ENCODE measurements at regions not wholly inside any gene's neighbourhood (a gene's known extent, or its start where the extent isn't known, plus 50 kb on each side); places are given as distances from the start of the nearest gene placed in this dataset.

- no peak for DNase-seq (ENCODE audit: insufficient read length, low spot score)
- FAIRE-seq, result no peak
Measured at GRCh38 chr2:7767902-7768301, 850.7 kb downstream of the RNF144A start.

DNA sequence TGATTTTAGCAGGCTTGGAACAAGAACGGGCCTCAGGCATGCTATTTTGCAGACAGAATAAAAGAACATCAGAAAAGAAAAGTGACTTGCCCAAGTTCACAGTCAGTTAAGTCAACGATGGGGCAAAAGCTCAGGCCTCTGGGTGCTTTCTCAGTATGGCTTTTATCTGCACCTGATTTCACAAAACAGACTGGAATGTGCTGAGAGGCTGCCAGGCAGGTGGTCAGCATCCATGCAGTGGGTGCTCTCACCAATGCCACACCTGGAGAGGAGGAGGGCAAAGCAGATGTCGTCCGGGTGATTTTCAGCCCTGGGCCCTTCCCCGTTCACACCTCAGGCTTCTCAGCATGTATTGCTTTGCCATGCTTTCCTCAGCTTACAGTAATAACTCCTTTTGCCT lies 854.6 kb downstream of the RNF144A start:
- FAIRE-seq (no peak), DNase-seq (ENCODE audit: insufficient read length, low spot score) (no peak)

- DNase-seq (ENCODE audit: insufficient read length, low spot score), result no peak
- FAIRE-seq, result no peak
Measured at GRCh38 chr2:7773362-7774360, 856.4 kb downstream of the RNF144A start.

GRCh38 chr2:7774481-7774880 lies 857.3 kb downstream of the RNF144A start:
- no peak for DNase-seq (ENCODE audit: insufficient read length, low spot score)
- no peak for FAIRE-seq

DNA sequence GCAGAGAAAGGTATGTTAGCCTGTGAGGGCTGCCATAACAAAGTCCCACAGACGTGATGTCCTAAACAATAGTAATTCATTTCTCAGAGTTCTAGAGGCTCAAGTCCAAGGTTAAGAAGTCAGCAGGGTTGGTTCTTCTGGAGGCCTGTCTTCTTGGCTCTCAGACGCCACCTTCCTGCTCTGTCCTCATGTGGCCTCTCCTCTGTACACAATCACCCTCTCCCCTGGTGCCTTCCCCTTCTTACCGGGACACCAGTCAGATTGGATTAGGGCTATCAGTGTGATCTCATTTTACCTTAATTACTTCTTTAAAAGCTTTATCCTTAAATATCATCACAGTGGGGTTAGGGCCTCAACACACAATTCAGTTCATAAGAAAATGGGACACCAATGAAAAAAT lies 860.5 kb downstream of the RNF144A start:
- FAIRE-seq, result no peak
- DNase-seq (ENCODE audit: insufficient read length, low spot score), result no peak

DNA sequence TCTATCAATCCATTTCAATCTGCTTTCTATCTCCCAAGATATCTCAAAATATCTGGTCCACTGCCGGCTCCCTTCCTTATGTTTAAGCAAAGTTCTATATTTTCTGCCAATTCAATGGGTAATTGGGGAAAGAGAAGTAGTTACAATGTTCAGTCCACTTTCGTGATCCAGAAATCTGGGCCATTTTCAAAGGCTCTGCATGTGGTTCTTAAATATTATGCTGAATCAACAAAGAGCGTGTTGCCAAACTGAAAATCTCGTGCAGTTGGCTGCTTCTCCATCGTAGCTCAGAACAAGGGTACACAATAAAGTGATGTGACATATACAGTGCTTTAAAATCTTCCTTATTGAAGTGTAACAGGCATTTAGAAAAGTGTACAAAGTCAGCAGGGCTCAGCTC lies 863.1 kb downstream of the RNF144A start:
- no peak for DNase-seq (ENCODE audit: insufficient read length, low spot score)
- FAIRE-seq, result no peak

DNA sequence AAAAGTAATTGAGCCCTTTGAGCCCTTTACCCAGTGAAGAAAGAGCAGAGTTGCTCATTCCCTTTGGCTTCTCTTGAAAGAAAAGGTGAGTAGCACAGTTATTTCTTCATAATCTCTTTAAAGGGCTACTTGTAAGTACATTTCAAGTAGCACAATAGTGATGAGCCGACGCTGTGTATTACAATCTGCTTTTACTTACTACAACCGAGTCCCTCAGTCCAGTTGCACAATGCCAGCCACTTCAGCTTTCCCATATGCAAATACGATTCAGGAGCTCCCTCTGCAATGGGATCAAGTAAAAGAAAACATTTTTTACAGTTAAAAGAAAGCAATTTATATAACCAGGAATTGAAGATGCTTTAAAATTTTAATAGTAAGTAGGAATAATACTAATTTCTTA lies 868.5 kb downstream of the RNF144A start:
- no peak for FAIRE-seq
- DNase-seq (ENCODE audit: insufficient read length, low spot score), result no peak

GRCh38 chr2:7788736-7789135 lies 871.5 kb downstream of the RNF144A start:
- DNase-seq (ENCODE audit: insufficient read length, low spot score) (no peak), FAIRE-seq (no peak)

DNA sequence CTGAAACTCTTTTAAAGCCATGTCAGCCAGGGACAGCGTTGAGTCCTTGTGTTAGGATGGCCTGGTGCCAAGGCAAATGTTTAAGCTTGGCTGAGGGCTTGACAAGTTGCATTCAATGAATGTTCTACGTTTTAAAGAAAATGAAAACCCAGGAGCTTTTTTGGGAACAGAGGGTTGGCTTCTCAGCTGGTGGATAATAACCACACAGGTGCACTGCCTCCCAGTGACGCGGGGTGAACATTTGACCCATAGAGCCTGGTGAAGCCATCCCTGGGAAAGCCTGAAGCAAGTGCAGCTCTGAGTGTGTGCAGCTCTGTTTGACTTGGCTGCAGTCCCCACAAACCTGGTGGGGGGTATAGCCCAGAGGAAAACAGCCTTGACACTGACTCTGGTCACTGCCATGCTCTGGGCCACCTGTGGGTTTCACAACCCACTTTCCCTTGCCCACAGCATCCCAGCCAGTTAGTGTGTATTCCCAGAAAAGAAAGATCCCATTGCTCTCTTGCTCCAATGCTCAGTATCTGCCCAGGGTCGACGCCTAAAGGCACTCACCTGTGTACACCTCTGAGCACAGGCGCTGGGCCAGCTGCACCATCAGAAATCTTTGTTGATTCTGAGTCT lies 874.9 kb downstream of the RNF144A start:
- FAIRE-seq (no peak), DNase-seq (ENCODE audit: insufficient read length, low spot score) (no peak)

DNA sequence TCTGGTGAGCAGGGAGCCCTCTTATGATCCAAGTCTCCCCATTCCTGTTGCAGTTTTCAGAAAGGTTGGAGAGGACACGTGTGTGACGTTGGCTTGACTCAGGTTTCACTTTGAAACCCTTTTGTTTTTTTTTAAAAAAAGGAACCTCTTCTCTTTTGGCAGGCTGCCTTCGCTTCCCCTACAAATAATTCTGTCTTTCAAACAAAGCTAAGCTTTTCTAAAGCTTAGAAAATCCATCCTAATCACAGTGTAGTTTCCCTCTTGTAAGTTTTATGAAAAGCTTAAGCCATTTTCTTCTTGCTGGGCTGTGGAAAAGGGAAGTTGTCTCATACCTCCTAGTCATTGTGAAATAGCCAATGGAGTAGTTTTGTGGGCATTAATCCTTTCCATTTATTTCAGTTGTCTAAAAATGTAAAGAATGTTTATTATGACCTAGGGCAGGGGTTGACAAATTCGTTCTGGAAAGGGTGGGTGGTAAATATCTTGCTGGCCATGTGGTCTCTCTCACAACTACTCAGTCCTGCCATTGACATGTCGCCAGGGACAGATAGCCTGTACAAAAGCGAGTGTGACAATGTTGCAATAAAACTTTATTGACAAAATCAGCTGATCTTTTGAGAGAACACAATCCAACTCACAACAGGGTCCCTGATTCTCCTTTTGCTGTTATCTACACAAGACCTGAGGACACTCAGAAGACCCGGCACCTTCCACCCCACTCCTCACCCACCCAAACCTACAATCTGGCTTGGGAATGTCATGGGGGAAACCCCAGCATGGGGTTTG lies 878.8 kb downstream of the RNF144A start:
- no peak for DNase-seq (ENCODE audit: insufficient read length, low spot score)
- no peak for FAIRE-seq

DNA sequence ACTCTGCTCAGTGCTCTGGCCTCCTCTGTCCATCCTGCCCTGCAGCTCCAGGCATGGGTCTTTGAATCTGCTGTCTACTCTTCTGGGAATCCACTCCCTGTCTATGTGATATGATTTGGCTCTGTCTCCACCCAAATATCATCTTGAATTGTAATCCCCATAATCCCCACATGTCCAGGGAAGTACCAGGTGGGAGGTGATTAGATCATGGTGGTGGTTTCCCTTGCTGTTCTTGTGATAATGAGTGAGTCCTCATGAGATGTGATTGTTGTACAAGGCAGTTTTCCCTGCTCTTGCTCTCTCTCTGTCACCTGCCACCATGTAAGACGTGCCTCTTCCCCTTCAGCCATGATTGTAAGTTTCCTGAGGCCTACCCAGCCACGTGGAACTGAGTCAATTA lies 881.8 kb upstream of the ID2 start:
- FAIRE-seq, result no peak

GRCh38 chr2:7801212-7801611 lies 880.6 kb upstream of the ID2 start:
- DNase-seq (ENCODE audit: insufficient read length, low spot score) (no peak), FAIRE-seq (no peak)

More for the DNA sequence above, 881.8 kb upstream of the ID2 start:
- DNase-seq (ENCODE audit: insufficient read length, low spot score), result no peak

- FAIRE-seq (no peak), DNase-seq (ENCODE audit: insufficient read length, low spot score) (no peak)
Measured at GRCh38 chr2:7803515-7803914, 878.3 kb upstream of the ID2 start.

GRCh38 chr2:7809640-7810039 lies 872.2 kb upstream of the ID2 start:
- DNase-seq (ENCODE audit: insufficient read length, low spot score) (no peak), FAIRE-seq (no peak)

GRCh38 chr2:7811073-7811472 lies 870.8 kb upstream of the ID2 start:
- FAIRE-seq, result no peak
- no peak for DNase-seq (ENCODE audit: insufficient read length, low spot score)

DNA sequence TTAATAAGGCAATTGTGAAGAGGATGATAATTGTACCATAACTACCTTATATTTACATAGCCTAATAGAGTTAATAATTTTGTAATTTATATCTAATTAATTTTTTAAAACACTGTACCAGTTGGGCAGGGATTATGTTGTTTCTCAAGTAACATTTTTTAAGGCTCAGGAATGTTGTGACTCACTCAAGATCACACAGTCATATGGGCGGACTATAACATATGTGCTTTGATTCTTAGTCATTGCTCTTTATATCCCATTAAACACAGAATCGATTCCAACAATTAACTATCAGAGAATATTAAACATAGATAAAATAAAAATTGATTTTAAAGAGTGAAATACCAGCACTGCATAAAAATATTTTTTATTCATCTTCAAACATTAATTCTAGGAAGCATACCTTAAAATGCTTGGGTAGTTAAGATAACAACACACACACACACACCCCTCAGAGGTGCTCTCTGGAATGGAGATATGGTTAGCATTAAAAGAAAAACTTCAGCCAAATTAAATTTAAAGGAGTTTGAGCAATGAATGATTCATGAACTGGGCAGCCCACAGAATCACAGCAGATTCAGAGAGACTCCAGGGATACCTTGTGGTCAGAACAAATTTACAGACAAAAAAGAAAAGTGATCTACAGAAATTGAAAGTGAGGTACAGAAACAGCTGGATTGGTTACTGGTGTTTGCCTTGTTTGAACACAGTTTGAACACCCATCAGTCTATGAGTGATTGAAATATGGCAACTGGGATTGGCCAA lies 869.4 kb upstream of the ID2 start:
- FAIRE-seq (no peak), DNase-seq (ENCODE audit: insufficient read length, low spot score) (no peak)

GRCh38 chr2:7813541-7814292 lies 868.1 kb upstream of the ID2 start:
- no peak for FAIRE-seq
- DNase-seq (ENCODE audit: insufficient read length, low spot score), result no peak

GRCh38 chr2:7815726-7816125 lies 866.1 kb upstream of the ID2 start:
- DNase-seq (ENCODE audit: insufficient read length, low spot score) (no peak), FAIRE-seq (no peak)

DNA sequence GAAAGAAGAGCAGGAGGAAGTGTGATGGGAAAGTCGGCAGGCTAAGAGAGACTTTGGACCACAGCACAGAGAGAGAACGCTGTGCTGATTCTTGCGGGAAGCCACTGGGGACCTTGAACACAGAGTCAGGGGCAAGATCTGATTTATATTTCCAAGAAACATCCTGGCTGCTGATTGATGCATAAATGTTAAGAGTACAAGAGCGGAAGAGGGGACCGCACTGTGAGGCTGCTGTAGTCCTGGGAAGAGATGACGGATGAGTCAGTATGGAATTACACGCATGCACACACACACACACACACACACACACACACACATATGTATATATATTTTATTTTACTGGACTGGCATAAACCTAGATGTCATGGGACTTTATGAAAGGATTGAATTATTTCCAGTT lies 865.6 kb upstream of the ID2 start:
- FAIRE-seq (no peak), DNase-seq (ENCODE audit: insufficient read length, low spot score) (no peak)

GRCh38 chr2:7816944-7817343 lies 864.9 kb upstream of the ID2 start:
- FAIRE-seq, result no peak

More at GRCh38 chr2:7816944-7817343, 864.9 kb upstream of the ID2 start:
- DNase-seq (ENCODE audit: insufficient read length, low spot score), result no peak
